HG02571 (cell line): ENCODE measurements at regions not wholly inside any gene's neighbourhood (a gene's known extent, or its start where the extent isn't known, plus 50 kb on each side); places are given as distances from the start of the nearest gene placed in this dataset.
"Not testable (repeated sequence)": the region's sequence is repeated elsewhere in the genome, so short reads cannot be mapped to it uniquely, and the experiment has no call there.

Source experiments
- ATAC-seq: cut with Tn5 transposase; IDR thresholded peaks from one replicate; pipeline ENCODE4 v1.9.1; 2021; ENCODE audit warnings: mild to moderate bottlenecking, moderate library complexity; ENCODE audit not compliant: unreplicated experiment

DNA sequence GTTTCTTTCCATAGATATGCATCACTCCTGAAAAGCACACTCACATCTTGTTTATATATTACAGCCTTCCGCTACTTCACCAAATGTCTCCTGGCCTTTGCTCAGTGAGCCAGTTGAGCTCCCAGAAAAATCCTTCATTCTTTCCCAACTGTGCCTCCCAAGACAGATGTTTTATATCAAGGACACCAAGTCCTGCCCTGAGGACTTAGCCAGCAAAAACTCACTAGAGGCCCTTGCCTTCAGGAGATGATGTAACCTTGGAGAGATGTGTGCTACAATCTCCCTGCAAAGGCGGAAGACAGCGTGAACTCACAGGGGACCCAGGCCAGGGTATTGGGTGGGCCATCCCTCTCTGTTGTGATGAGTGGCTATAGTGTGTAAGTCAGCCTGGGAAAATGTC is 86.1 kb upstream of the CTAGE1 start:
- ATAC-seq: no peak

DNA sequence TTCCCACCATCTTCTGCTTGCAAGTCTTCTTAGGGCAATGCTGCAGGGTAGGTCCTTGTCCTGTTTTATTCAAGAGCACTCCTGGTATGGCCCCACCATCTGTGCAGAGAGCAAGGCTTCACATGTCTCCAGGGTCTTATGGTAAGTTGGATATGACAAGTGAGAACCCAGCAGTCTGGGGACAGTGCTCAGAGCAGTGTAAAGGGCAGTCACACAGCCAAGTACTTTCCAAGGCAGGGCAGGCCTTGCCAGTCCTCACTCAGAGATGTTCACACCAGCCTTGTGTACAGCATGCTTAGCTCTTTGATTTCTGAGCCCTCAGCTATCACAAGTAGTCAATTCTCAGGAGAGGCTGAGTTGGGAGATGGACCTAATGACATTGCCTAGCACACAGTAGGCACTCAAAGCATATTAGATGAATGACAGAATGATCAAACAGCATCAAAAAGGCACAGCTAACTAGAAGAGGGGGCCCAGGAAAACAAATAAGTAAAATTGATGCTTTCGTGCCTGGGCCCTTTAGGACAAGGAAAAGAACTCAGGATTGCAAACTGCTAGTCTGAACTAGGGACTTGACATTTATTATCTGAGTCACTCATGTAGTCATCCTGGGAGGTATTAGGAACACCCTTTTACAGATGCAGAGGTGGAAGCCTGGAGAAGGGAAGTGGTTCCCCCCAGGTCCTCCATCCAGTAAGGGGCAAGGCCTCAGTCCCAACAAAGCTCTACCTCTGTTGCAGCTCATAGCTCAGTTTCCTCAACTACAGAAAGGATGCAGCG is 86.7 kb upstream of the CTAGE1 start:
- ATAC-seq: no peak

DNA sequence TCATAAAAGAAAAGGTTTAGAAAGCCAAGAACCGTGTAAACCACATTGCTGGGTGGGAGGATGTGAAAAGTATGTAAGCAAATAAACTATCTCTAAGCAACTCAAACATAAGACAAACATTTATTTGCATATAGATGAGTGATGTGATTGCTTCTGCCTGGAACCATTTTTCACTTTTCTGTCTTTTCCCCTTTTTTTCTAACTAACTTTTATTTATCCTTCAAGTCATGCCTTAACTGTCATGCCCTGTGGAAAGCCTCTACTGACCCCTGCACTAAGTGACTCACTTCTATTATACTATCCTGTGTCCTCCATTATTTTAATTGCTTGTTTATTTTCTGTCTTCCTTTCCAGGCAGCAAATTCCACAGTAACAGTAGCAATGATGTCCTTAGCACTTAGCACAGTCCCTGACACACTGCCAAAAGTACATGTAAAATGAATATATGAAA is 87.5 kb upstream of the CTAGE1 start:
- ATAC-seq: no peak

DNA sequence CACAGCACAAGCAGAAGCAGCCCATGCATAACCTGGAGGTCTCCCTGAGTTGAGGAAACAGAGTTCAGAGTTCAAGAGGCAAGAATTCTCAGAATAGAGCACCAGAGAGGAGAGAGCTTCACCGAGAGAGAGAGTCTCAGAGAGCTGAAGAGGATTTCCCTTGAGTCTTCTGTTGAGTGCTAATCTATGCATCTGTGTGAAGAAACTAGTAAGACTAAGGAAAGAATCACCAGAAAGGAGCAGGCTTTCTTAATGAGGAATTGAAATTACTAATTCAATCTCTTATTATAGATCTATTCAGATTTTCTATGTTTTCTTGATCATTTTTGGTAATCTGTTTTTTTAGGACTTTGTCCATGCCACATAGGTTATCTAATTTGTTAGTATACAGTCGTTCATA is 89.3 kb upstream of the CTAGE1 start:
- no peak for ATAC-seq

DNA sequence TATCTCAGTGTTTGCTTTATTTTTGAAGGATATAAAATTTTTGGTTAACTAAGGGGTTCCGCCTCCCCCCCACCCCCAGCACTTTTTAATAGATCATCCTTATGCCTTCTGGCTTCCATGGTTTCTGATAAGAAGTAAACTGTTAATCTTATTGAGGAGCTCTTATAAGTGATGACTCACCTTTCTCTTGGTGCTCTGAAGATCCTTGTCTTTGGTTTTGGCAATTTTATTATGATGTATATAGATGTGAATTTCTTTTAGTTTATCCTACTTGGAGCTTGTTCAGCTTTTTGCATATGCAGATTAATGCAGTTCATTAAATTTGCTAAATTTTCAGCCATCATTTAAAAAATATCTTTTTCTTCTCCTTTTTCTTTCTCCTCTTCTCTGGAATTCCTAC is 91.7 kb upstream of the CTAGE1 start:
- ATAC-seq: no peak

DNA sequence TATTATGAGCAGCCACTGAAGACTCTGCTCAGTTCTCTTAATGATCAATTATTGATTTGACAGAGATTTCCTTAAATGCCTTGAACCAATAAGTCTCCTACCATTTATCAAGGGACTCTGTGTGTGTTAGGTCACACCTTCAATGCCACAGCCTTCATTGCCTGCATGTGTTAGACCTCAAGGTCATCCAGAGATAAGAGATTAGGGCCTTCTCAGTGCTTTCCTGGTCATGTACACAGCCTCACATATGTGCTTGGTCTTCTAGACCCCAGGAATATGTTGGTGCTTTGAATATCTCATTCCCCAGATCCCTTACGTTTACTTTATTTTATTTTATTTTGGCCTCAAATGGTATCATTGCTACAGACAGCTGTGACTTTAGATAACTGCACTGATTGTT is 93.0 kb upstream of the CTAGE1 start:
- no peak for ATAC-seq

DNA sequence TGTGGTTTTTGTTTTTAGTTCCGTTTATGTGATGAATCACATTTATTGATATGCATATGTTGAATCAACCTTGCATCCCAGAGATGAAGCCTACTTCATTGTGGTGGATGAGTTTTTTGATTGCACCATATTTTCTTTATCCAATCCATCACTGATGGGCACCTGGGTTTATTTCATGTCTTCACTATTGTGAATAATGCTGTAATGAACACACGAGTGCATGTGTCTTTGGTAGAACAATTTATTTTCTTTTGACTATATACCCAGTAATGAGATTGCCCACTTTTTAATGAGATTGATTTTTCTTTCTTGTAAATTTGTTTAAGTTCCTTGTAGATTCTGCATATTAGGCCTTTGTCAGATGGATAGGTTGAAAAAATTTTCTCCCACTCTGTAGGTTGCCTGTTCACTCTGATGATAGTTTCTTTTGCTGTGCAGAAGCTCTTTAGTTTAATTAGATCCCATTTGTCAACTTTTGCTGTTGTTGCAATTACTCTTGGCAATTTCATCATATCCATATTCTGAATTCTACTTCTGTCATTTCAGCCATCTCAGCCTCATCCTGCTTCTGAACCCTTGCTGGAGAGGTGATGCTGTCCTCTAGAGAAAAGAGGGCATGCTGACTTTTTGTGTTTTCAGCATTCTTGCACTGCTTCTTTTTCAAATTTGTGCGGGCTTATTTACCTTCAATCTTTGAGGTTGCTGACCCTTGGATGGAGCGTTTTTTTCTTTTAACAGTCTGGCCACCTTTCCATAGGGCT is 96.2 kb upstream of the CTAGE1 start:
- no peak for ATAC-seq

DNA sequence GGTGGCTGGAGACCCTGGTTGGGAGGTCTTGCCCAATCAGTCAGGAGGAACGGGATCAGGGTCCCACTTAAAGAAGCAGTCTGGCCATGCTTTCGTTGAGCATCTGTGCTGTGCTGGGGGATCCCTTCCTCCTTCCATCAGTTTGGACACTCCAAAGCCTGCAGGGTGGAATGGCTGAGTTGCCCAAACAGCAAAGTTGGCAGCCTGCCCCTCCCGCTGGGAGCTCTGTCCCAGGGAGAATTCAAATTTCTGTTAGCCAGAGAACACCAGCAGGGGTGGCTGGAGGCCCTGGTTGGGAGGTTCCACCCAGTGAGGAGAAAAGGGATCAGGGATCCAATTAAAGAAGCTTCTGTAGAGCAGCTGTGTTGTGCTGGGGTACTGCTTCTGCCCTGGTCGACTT is 96.9 kb upstream of the CTAGE1 start:
- ATAC-seq: no peak

DNA sequence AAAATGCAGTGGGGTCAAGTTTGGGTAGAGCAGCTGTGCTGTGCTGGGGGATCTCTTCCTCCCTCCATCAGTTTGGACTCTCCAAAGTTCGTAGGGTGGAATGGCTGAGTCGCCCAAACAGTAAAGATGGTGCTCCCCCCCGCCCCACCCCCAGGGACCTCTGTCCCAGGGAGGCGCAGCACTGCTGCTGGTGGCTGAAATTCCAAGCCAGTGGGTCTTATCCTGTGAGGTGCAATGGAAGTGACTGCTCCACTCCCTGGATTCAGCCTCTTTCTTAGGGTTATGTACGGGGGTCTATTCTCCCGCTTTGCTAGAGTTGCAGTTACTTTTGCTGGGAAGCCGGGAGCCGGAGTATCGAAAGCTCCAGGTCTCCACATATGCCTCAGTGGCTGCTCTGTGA is 97.5 kb upstream of the CTAGE1 start:
- ATAC-seq: no peak

DNA sequence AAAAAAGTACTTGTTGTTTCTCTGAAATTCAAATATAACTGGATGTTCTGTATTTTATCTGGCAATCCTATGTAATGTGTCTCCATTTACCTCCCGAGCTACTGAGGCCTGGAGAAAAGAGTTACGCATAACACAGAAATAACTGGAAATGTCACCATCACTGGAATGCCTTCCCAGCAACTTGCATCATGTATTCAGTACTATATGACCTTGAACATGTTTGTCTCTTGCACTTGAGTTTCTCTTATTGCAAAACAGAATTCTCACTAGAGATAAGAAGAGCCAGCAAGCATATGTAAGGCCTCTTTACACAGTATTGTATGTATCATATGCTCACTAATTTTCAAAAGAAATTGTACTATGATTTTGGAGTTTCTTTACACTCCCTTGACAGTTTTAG is 99.6 kb upstream of the CTAGE1 start:
- ATAC-seq: no peak

DNA sequence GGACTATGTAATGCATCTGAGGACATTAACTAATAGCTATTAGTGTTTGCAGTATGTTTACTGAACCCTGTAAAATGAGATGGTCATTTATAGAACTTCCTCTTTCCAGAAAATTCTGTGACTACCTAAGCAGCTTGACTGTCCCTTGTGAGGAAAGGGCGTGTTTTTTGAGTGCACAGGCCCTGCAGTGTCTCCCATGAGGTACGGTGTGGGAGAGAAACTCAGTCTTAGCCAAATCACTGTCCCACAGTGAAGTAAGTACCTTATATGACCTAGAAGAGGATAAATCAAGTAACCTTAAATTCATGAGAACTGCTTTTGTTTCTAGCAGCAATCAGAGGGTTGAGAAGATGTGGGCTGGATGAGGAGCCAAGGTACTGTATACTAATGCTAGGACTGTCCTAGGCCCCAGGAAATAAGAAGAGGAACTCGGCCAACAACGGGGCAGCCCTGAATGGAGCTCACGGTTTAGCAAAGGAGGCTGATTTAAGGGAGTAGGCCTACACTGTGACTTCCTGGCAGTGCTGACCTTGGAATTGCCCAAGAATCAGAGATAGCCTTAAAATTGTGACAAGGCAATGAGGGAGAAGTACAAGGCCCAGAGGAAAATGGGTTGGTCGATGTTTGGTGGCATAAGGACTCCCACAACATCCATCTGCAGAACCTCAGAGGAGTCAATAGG is 103.5 kb upstream of the CTAGE1 start:
- ATAC-seq: no peak

DNA sequence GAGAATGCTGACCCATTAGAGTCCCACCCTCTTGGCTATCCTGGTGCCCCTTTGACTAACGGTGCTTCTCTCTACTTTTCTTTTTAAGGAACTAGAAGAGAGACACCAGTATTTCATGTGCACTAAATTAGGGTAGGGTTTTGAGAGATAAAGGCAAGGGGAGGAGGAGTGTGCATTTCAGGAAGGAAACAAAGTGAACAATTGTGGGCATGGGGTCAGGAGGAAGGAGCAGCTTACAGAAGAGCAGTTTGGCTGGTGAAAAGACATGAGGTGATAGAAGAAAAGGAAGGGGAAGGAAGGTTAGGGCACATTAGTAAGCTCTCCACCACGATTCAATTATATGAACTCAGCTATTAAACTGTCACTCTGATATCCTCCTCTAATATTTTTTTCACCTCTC is 105.8 kb upstream of the CTAGE1 start:
- ATAC-seq: no peak

DNA sequence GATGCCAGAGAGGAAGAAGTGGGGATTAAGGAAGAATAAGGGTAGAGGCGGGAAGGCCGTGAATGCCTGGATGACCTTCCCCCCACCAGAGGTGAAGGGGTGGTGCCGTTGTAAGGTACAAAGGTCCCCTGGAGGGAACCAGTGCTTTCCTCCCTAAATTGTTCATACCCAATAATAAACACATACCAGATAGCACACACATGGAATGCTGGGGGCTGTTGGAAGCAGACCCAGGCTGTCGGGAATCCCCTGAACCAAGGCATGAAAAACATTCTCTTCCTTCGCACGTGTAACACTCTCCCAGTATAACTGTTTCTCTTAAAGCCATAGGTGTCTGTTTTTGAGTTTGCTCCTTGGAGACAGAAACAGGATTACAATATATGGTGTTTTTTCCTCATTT is 107.1 kb upstream of the CTAGE1 start:
- no peak for ATAC-seq

DNA sequence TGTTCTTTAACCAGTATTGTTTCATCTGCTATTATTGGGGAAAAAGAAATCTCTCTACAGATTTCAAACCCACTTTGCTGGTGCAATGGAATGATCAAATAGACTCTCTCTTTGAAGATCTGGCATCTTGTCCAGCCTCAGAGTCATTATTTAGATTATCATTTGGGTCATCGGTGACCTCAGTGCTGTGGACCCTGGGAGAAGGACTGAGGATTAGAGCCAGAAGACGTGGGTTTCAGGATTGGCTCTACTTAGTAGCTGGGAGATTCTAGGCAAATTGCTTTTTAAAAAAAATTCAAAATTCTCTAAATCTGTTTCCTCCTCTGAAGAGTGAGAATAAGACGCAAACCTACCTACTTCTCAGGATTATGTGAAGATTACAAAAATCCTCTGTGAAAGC is 107.6 kb upstream of the CTAGE1 start:
- no peak for ATAC-seq

DNA sequence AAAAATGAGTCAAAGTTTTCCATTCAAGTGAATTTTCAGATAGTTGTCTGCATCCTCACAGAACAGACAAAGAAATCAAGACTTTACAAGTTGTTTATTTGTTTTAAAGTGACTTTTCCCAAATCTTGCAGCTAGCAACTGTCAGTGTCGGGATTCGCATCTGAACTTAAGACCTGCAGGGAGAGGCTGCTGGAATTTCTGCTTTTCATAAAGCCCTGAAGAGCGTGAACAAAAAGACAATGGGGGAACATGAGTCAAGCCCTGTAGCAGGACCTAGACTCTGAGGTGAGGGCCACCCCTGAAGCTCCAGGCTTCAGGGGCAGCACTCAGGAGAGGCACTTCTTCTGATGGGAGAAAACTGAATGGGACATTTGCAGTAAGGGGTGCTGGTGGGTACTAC is 108.2 kb upstream of the CTAGE1 start:
- ATAC-seq: no peak

DNA sequence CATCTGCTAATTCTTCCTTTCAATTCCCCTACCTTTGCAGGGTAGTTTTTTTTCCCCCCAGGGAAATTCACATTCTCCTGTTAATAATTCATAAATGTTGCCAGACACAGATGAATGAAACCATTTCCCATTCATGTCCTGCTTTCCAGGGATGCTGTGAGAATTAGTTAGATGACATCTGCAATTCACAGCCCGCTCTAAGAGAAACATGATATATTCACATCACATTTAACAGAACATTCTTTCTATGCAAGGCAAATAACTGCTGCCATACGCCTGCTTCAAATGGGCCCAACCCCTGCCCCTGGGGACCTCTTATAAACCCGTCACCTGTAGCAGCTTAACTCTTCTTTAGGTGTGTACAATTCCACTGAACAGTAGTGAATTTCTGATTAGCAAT is 110.6 kb upstream of the CTAGE1 start:
- no peak for ATAC-seq

DNA sequence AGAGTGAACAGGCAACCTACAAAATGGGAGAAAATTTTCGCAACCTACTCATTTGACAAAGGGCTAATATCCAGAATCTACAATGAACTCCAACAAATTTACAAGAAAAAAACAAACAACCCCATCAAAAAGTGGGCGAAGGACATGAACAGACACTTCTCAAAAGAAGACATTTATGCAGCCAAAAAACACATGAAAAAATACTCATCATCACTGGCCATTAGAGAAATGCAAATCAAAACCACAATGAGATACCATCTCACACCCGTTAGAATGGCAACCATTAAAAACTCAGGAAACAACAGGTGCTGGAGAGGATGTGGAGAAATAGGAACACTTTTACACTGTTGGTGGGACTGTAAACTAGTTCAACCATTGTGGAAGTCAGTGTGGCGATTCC is 117.0 kb upstream of the CTAGE1 start:
- not testable (repeated sequence) for ATAC-seq

DNA sequence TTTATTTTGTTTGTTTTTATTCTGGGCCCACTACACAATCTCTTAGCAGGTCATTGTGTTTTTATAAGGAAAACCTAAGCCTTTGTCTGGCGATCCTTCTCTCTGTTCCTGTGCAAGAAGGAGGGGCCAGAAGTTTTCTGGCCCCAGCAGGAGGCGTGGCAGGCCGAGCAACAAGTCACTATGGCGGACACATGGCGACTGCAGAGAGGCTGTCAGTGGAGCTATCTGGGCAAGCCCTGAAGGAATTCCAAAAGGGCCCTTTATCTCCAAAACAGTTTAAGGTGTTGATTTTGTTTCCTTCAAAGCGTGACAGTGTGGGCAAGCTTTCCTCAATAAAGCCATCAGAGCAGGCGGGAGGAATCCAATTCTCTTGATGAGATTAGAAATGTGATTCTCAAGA is 118.8 kb upstream of the CTAGE1 start:
- no peak for ATAC-seq

DNA sequence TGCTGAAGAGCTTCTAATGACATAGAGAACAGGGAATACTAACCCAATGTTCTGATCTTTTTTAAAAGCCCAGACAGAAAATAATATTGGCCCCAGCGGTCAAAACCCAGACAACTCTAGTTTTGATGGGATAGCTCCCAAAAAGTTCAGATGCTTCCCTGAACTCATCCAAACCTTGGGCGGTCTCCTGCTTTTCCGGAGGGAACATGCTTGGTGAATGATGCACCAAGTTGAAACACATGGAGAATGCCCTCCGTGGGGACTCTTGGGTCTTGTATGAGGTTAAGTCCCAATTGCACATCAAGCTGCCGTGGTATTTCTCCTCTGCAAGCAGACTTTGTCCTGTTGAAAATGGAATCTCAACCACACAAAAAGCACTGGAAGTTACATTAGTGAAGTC is 120.7 kb upstream of the CTAGE1 start:
- ATAC-seq: no peak

DNA sequence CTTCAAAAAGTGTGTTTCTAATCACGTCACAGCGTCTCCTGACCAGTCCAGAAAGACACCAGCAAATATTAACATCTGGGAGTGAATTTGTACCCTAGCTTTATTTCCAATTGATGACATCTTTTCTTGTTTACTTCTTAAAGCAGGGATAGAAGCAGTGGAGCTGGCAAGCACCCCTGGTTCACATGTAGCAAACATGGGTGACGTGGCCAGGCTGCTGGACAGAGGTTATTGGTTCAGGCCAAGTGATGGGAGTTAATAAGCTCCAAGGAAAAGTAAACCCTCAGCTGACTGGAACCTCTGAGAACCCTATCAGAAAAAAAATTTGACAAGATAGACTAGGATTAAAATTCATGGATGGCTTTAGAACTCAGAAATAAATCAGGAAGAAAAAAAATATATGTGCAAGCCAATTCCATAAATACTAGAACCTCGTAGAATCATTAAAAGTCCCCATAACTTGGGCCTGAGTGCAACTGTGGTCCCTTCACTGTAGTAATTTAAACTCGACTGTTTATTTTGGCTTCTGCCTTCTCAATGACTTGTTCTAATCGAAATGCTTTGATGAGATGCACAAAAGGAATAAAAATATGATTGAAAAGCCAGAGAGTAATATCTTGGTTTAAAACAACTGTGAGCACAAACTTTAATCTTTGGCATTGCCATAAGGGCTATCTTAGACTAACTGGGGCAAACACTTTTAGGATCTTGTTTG is 121.5 kb upstream of the CTAGE1 start:
- no peak for ATAC-seq

DNA sequence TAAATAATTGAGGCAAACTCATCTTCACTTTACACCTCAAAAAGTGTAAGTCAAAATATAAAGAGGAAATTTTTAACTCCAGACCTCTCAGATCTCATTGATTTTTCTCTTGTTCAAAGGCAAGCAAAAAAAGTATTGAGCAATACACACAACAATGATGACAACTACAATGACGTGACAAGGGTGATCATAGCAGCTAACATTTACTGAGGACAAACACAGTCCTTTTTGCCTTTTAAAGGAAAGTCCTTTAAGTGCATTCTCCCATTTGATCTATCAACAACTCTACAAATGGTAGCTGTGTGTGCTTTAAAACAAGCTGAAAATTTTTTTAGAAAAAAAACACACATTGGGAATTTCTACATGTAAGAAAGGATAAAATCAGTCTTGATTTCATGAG is 123.5 kb upstream of the CTAGE1 start:
- ATAC-seq: no peak
